Activated B cell treated with CpG ODN at 0.5 μM for 24 hours (primary cell): ENCODE measurements at regions not wholly inside any gene's neighbourhood (a gene's known extent, or its start where the extent isn't known, plus 50 kb on each side); places are given as distances from the start of the nearest gene placed in this dataset.

ENCODE experiments used
- ATAC-seq: fragments of 200-7000 bp; cut with Tn5 transposase; one replicate; pipeline ENCODE4 v1.10.0; 2021; ENCODE audit warnings: low read depth, mild to moderate bottlenecking, moderate library complexity
- CTCF ChIA-PET: fragments of 350-600 bp; sonication (Branson Sonifier 250); formaldehyde crosslinking; loops from one replicate; lab custom pipeline; 2021; ENCODE audit warnings: antibody characterized with exemption; lab: Charles Lee
- POLR2A ChIA-PET: fragments of 350-600 bp; sonication (Branson Sonifier 250); formaldehyde crosslinking; loops from one replicate; lab custom pipeline; 2021; ENCODE audit warnings: antibody characterized with exemption; lab: Charles Lee
- DNase-seq: peaks from one replicate; pipeline ENCODE4 v3.0.0; 2022
- H3K27ac Mint-ChIP-seq: one replicate; pipeline ENCODE4 v1.8.0; 2020; ENCODE audit warnings: mixed read lengths
- H3K27me3 Mint-ChIP-seq: one replicate; pipeline ENCODE4 v1.8.0; 2021; ENCODE audit warnings: mixed read lengths
- H3K36me3 Mint-ChIP-seq: one replicate; pipeline ENCODE4 v1.8.0; 2021; ENCODE audit warnings: low read depth, mixed read lengths
- H3K4me1 Mint-ChIP-seq: one replicate; pipeline ENCODE4 v1.8.0; 2021; ENCODE audit warnings: mixed read lengths
- H3K4me3 Mint-ChIP-seq: one replicate; pipeline ENCODE4 v1.8.0; 2020; ENCODE audit warnings: mild to moderate bottlenecking, mixed read lengths
- H3K9me3 Mint-ChIP-seq: one replicate; pipeline ENCODE4 v1.8.0; 2020; ENCODE audit warnings: mixed read lengths
- intact Hi-C: fragments of 100-400 bp; cut with micrococcal nuclease; formaldehyde crosslinking; loops from one replicate; pipeline ENCODE4 v1.15.1; 2024
- TF ChIP-seq, protein P1 (sequence below): fragments of 200-600 bp; IDR thresholded peaks from one replicate; pipeline ENCODE4 v1.8.0; 2022; ENCODE audit warnings: antibody characterized with exemption, mild to moderate bottlenecking

DNA sequence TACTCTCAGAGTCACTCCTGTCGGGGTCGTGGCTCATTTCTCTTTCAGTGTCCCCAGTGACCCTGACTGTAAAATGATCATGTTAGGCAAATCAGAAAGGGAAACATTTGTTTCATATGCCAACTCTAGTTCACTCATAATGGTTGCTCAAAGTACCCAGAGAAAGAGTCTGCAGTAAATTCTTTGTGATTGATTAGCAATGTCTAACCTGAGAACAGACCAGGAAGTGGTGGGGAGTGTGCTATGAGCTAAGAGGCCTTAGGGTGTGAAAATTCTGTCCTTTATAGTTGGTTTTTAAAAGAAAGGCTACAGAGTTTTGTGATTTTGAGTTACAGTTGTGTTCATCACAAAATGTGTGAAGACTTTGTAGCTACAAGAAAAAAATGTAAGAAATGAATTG, 108.9 kb downstream of the EDEM1 start:
- ATAC-seq (no peak), DNase-seq (no peak)
- CTCF ChIA-PET, result no interaction called here
- POLR2A ChIA-PET, result no interaction called here
- no peak overlapping the region for H3K4me3 Mint-ChIP-seq
- H3K9me3 Mint-ChIP-seq, result no peaks in the 10 kb centered on the region
- peaks cover 10% of the 10 kb centered on the region for H3K4me1 Mint-ChIP-seq
- peaks cover 4% of the 10 kb centered on the region for H3K27me3 Mint-ChIP-seq
- TF ChIP-seq, protein P1, sequence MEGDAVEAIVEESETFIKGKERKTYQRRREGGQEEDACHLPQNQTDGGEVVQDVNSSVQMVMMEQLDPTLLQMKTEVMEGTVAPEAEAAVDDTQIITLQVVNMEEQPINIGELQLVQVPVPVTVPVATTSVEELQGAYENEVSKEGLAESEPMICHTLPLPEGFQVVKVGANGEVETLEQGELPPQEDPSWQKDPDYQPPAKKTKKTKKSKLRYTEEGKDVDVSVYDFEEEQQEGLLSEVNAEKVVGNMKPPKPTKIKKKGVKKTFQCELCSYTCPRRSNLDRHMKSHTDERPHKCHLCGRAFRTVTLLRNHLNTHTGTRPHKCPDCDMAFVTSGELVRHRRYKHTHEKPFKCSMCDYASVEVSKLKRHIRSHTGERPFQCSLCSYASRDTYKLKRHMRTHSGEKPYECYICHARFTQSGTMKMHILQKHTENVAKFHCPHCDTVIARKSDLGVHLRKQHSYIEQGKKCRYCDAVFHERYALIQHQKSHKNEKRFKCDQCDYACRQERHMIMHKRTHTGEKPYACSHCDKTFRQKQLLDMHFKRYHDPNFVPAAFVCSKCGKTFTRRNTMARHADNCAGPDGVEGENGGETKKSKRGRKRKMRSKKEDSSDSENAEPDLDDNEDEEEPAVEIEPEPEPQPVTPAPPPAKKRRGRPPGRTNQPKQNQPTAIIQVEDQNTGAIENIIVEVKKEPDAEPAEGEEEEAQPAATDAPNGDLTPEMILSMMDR, result no peak
- H3K36me3 Mint-ChIP-seq, result no peaks in the 10 kb centered on the region
- intact Hi-C loops, result no loop called here
- H3K27ac Mint-ChIP-seq, result no peak overlapping the region

- no peaks in the 10 kb centered on the region for H3K27me3 Mint-ChIP-seq
- H3K4me1 Mint-ChIP-seq, result peaks cover 10% of the 10 kb centered on the region
- ATAC-seq (no peak), DNase-seq (no peak)
- no peaks in the 10 kb centered on the region for H3K9me3 Mint-ChIP-seq
- no peak overlapping the region for H3K27ac Mint-ChIP-seq
- ChIA-PET CTCF (no interaction called here), POLR2A (interaction anchor here (0.6 kb wide), 1 partner anchor 103 kb away, joined by 3 read pairs; no protein-coding TSS in a partner anchor)
- H3K4me3 Mint-ChIP-seq, result no peak overlapping the region
- TF ChIP-seq, protein P1, result no peak
- no peaks in the 10 kb centered on the region for H3K36me3 Mint-ChIP-seq
- intact Hi-C loops, result no loop called here
Measured at GRCh38 chr3:5297895-5298294, 110.4 kb downstream of the EDEM1 start.

GRCh38 chr3:5298453-5298852, 110.9 kb downstream of the EDEM1 start:
- ChIA-PET POLR2A (interaction anchor here (0.5 to 0.6 kb wide), 2 partner anchors 101 to 103 kb away, joined by 3 to 5 read pairs; no protein-coding TSS in a partner anchor), CTCF (interaction anchor here (1.2 kb wide), 1 partner anchor 162 kb away, joined by 3 read pairs; no protein-coding TSS in a partner anchor)
- Mint-ChIP-seq H3K27me3 (no peaks in the 10 kb centered on the region), H3K4me3 (no peak overlapping the region), H3K9me3 (no peaks in the 10 kb centered on the region), H3K36me3 (no peaks in the 10 kb centered on the region), H3K4me1 (peaks cover 10% of the 10 kb centered on the region), H3K27ac (no peak overlapping the region)
- intact Hi-C loops, result no loop called here
- peak; percentile 85 for ATAC-seq
- TF ChIP-seq, protein P1, result no peak
- DNase-seq, result no peak

- H3K4me1 Mint-ChIP-seq, result peaks cover 10% of the 10 kb centered on the region
- POLR2A ChIA-PET, result interaction anchor here (0.5 kb wide), 1 partner anchor 102 kb away, joined by 5 read pairs; no protein-coding TSS in a partner anchor
- TF ChIP-seq, protein P1, result no peak
- no peaks in the 10 kb centered on the region for H3K27me3 Mint-ChIP-seq
- intact Hi-C loops, result no loop called here
- no peak for DNase-seq
- no peak overlapping the region for H3K27ac Mint-ChIP-seq
- no peak overlapping the region for H3K4me3 Mint-ChIP-seq
- ATAC-seq, result no peak
- CTCF ChIA-PET, result interaction anchor here (1.2 kb wide), 1 partner anchor 162 kb away, joined by 3 read pairs; no protein-coding TSS in a partner anchor
- no peaks in the 10 kb centered on the region for H3K9me3 Mint-ChIP-seq
- no peaks in the 10 kb centered on the region for H3K36me3 Mint-ChIP-seq
Measured at GRCh38 chr3:5299161-5299560, 111.7 kb downstream of the EDEM1 start.

- Mint-ChIP-seq H3K27me3 (no peaks in the 10 kb centered on the region), H3K36me3 (no peaks in the 10 kb centered on the region), H3K4me1 (peaks cover 14% of the 10 kb centered on the region), H3K4me3 (no peak overlapping the region), H3K27ac (no peak overlapping the region), H3K9me3 (no peaks in the 10 kb centered on the region)
- no peak for DNase-seq
- TF ChIP-seq, protein P1, result no peak
- no peak for ATAC-seq
- ChIA-PET CTCF (no interaction called here), POLR2A (no interaction called here)
- intact Hi-C loops, result loop anchor here (10.0 kb wide), 1 partner anchor 434 kb away; no protein-coding TSS in a partner anchor
Measured at GRCh38 chr3:5300638-5301037, 113.1 kb downstream of the EDEM1 start.
